H9 (cell line): ENCODE measurements at regions not wholly inside any gene's neighbourhood (a gene's known extent, or its start where the extent isn't known, plus 50 kb on each side); places are given as distances from the start of the nearest gene placed in this dataset.
"Not testable (repeated sequence)": the region's sequence is repeated elsewhere in the genome, so short reads cannot be mapped to it uniquely, and the experiment has no call there.

Experiments
- DNase-seq: peaks from one replicate; pipeline ENCODE4 v3.0.0-alpha.2; 2017
- H2AFZ ChIP-seq: one replicate; pipeline ENCODE4 v1.6.1; 2013; ENCODE audit warnings: mild to moderate bottlenecking, low read length, control low read depth, moderate library complexity
- H2AK5ac ChIP-seq: 2 replicates; pipeline ENCODE4 v1.6.1; 2013; ENCODE audit warnings: low read length, control low read depth, mixed read lengths; ENCODE audit not compliant: insufficient read length
- H2BK120ac ChIP-seq: one replicate; pipeline ENCODE4 v1.6.1; 2013; ENCODE audit warnings: low read depth, mild to moderate bottlenecking, low read length, control low read depth, inconsistent platforms; ENCODE audit not compliant: poor library complexity, severe bottlenecking
- H2BK12ac ChIP-seq: 2 replicates; pipeline ENCODE4 v1.6.1; 2013; ENCODE audit warnings: low read length, control low read depth, mixed read lengths, low read depth; ENCODE audit not compliant: insufficient read length
- H2BK15ac ChIP-seq: 2 replicates; pipeline ENCODE4 v1.6.1; 2013; ENCODE audit warnings: low read depth, low read length, control low read depth
- H2BK20ac ChIP-seq: one replicate; pipeline ENCODE4 v1.6.1; 2013; ENCODE audit warnings: low read depth, mild to moderate bottlenecking, low read length, control low read depth, inconsistent platforms; ENCODE audit not compliant: poor library complexity, severe bottlenecking
- H2BK5ac ChIP-seq: 2 replicates; pipeline ENCODE4 v1.6.1; 2013; ENCODE audit warnings: low read length, control low read depth, mixed read lengths; ENCODE audit not compliant: insufficient read length
- H3K14ac ChIP-seq: 2 replicates; pipeline ENCODE4 v1.6.1; 2013; ENCODE audit warnings: low read length, control low read depth; ENCODE audit not compliant: insufficient read depth
- H3K18ac ChIP-seq: 2 replicates; pipeline ENCODE4 v1.6.1; 2013; ENCODE audit warnings: low read depth, mild to moderate bottlenecking, mixed read lengths, low read length, control low read depth; ENCODE audit not compliant: insufficient read length
- H3K23ac ChIP-seq: 2 replicates; pipeline ENCODE4 v1.6.1; 2013; ENCODE audit warnings: low read length, control low read depth, mixed read lengths, low read depth; ENCODE audit not compliant: insufficient read length
- H3K23me2 ChIP-seq: 2 replicates; pipeline ENCODE4 v1.6.1; 2013; ENCODE audit warnings: low read depth, mild to moderate bottlenecking, mixed read lengths, low read length, control low read depth; ENCODE audit not compliant: insufficient read length, poor library complexity, severe bottlenecking
- H3K27ac ChIP-seq: 2 replicates; pipeline ENCODE4 v1.5.1; 2013; ENCODE audit warnings: low read length, control low read depth, mixed read lengths, low read depth; ENCODE audit not compliant: insufficient read length
- H3K27me3 ChIP-seq: 2 replicates; pipeline ENCODE4 v1.6.1; 2013; ENCODE audit warnings: low read length, control low read depth, inconsistent platforms; ENCODE audit not compliant: insufficient read depth
- H3K4ac ChIP-seq: 2 replicates; pipeline ENCODE4 v1.6.1; 2013; ENCODE audit warnings: low read depth, mild to moderate bottlenecking, control low read depth, inconsistent platforms, low read length, moderate library complexity
- H3K4me1 ChIP-seq: 2 replicates; pipeline ENCODE4 v1.6.1; 2013; ENCODE audit warnings: low read length, control low read depth, inconsistent platforms; ENCODE audit not compliant: insufficient read depth
- H3K4me2 ChIP-seq: 2 replicates; pipeline ENCODE4 v1.6.1; 2013; ENCODE audit warnings: low read length, control low read depth, mixed read lengths; ENCODE audit not compliant: insufficient read length, insufficient read depth
- H3K56ac ChIP-seq: 2 replicates; pipeline ENCODE4 v1.6.1; 2013; ENCODE audit warnings: low read depth, mild to moderate bottlenecking, mixed read lengths, low read length, control low read depth; ENCODE audit not compliant: insufficient read length
- H3K79me1 ChIP-seq: 2 replicates; pipeline ENCODE4 v1.6.1; 2013; ENCODE audit warnings: low read depth, mild to moderate bottlenecking, moderate library complexity, low read length, control low read depth, inconsistent platforms; ENCODE audit not compliant: insufficient read depth, poor library complexity, severe bottlenecking
- H3K79me2 ChIP-seq: 2 replicates; pipeline ENCODE4 v1.6.1; 2013; ENCODE audit warnings: low read length, control low read depth, inconsistent platforms; ENCODE audit not compliant: insufficient read depth
- H3K9ac ChIP-seq: 2 replicates; pipeline ENCODE4 v1.6.1; 2013; ENCODE audit warnings: low read length, control low read depth, mixed read lengths; ENCODE audit not compliant: insufficient read length; ENCODE audit errors: extremely low read depth
- H3K9me3 ChIP-seq: one replicate; pipeline ENCODE4 v1.6.1; 2013; ENCODE audit warnings: low read depth, low read length, inconsistent platforms; ENCODE audit not compliant: control insufficient read depth
- H3T11ph ChIP-seq: one replicate; pipeline ENCODE4 v1.6.1; 2013; ENCODE audit warnings: mild to moderate bottlenecking, low read length, control low read depth, inconsistent platforms
- H4K20me1 ChIP-seq: one replicate; pipeline ENCODE4 v1.6.1; 2013; ENCODE audit not compliant: control insufficient read depth, insufficient read length, insufficient read depth
- H4K5ac ChIP-seq: 2 replicates; pipeline ENCODE4 v1.6.1; 2013; ENCODE audit warnings: low read depth, mild to moderate bottlenecking, mixed read lengths, low read length, control low read depth; ENCODE audit not compliant: insufficient read length
- H4K8ac ChIP-seq: replicated peaks from 2 replicates; pipeline ENCODE4 v1.6.1; 2013; ENCODE audit warnings: low read length, control low read depth, mixed read lengths, low read depth; ENCODE audit not compliant: insufficient read length
- H4K91ac ChIP-seq: 2 replicates; pipeline ENCODE4 v1.6.1; 2013; ENCODE audit warnings: low read depth, mild to moderate bottlenecking, moderate library complexity, mixed read lengths, low read length, control low read depth; ENCODE audit not compliant: insufficient read length
- H3K27ac Mint-ChIP-seq, 3 experiments: 2 replicates in 2 of 3; 3 replicates in 1 of 3; pipeline ENCODE4 v1.8.0; 2020 to 2021; ENCODE audit warnings: mixed read lengths in 3 of 3, mild to moderate bottlenecking in 1 of 3, moderate library complexity in 1 of 3
- H3K27me3 Mint-ChIP-seq: 2 replicates; pipeline ENCODE4 v1.8.0; 2021; ENCODE audit warnings: low read depth, mild to moderate bottlenecking, moderate library complexity, mixed read lengths
- H3K36me3 Mint-ChIP-seq, 3 experiments: 2 replicates in 2 of 3; 3 replicates in 1 of 3; pipeline ENCODE4 v1.8.0; 2020 to 2021; ENCODE audit warnings: low read depth in 3 of 3, mixed read lengths in 3 of 3; ENCODE audit not compliant: insufficient read depth in 1 of 3
- H3K4me1 Mint-ChIP-seq, 2 experiments: 2 replicates each; pipeline ENCODE4 v1.8.0; 2020; ENCODE audit warnings: mixed read lengths in 2 of 2
- H3K4me3 Mint-ChIP-seq, 2 experiments: 2 replicates in 1 of 2; 3 replicates in 1 of 2; pipeline ENCODE4 v1.8.0; 2020 to 2021; ENCODE audit warnings: mild to moderate bottlenecking in 2 of 2, mixed read lengths in 2 of 2, moderate library complexity in 1 of 2
- H3K9me3 Mint-ChIP-seq, 2 experiments: 2 replicates in 1 of 2; 3 replicates in 1 of 2; pipeline ENCODE4 v1.8.0; 2020; ENCODE audit warnings: mild to moderate bottlenecking in 2 of 2, mixed read lengths in 2 of 2, moderate library complexity in 1 of 2
- WGBS: extraction: QIAGEN DNeasy Blood & Tissue Kit; methylation state at CpG from one replicate; pipeline ENCODE4 v1.1.7; 2013; ENCODE audit warnings: missing lambda C conversion rate, low lambda C conversion rate, mixed read lengths; ENCODE audit not compliant: insufficient read length; ENCODE audit errors: extremely low coverage; 5-methylcytosine and 5-hydroxymethylcytosine counted together

DNA sequence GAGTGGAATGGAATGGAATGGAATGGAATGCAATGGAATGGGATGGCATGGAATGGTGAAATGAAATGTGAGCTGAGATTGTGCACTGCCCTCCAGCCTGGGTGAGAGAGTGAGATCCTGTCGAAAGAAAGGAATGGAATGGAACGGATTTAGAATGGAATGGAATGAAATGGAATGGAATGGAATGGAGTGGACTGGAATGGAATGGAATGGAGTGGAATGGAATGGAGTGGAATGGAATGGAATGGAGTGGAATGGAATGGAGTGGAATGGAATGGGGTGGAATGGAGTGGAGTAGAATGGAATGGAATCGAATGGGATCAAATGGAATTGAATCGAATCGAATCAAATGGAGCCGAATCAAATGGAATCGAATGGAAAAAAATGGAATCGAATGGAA is 354.2 kb upstream of the WSB1 start:
- H3K23ac ChIP-seq, H3K79me1 ChIP-seq, H2BK20ac ChIP-seq, H3K27ac Mint-ChIP-seq, H3K27me3 Mint-ChIP-seq, H3K4me1 Mint-ChIP-seq, H3K4me2 ChIP-seq, H3K27ac ChIP-seq, H2AK5ac ChIP-seq, H3K18ac ChIP-seq, H3K56ac ChIP-seq, H2AFZ ChIP-seq, H3K4me3 Mint-ChIP-seq, H3K36me3 Mint-ChIP-seq, H3K23me2 ChIP-seq, DNase-seq, H3K4ac ChIP-seq, H4K5ac ChIP-seq, H4K20me1 ChIP-seq, H4K8ac ChIP-seq, H3K14ac ChIP-seq, H3K79me2 ChIP-seq, H2BK5ac ChIP-seq, H4K91ac ChIP-seq, H3K27me3 ChIP-seq, H3T11ph ChIP-seq, H3K4me1 ChIP-seq, H2BK15ac ChIP-seq, H3K9ac ChIP-seq, H2BK120ac ChIP-seq, H2BK12ac ChIP-seq: not testable (repeated sequence)
- 100% methylated on average over 3 of the region's 8 CpGs for WGBS
- peaks cover 62% of the 10 kb centered on the region for H3K9me3 ChIP-seq
- peaks cover 10 to 19% of the 10 kb centered on the region in 2 experiments for H3K9me3 Mint-ChIP-seq

DNA sequence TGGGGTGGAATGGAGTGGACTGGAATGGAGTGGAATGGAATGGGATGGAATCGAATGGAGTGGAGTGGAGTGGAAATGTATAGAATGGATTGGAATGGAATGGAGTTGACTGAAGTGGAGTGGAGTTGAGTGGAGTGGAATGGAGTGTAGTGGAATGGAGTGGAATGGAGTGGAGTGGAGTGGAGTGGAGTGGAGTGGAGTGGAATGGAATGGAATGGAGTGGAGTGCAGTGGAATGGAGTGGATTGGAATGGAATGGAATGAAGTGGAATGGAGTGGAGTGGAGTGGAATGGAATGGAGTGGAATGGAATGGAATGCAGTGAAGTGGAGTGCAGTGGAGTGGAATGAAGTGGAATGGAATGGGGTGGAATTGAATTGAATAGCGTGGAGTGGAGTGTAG is 353.3 kb upstream of the WSB1 start:
- not testable (repeated sequence) for H3K4ac ChIP-seq, H3K27me3 ChIP-seq, H3K23me2 ChIP-seq, H2BK120ac ChIP-seq, H3K9ac ChIP-seq, H3K36me3 Mint-ChIP-seq, H3K56ac ChIP-seq, H2BK12ac ChIP-seq, H2AK5ac ChIP-seq, H3K4me2 ChIP-seq, H2BK15ac ChIP-seq, H3K79me1 ChIP-seq, H3K4me1 ChIP-seq, H2AFZ ChIP-seq, H3T11ph ChIP-seq, H4K91ac ChIP-seq, H3K18ac ChIP-seq, DNase-seq, H3K4me3 Mint-ChIP-seq, H3K4me1 Mint-ChIP-seq, H2BK5ac ChIP-seq, H4K20me1 ChIP-seq, H3K27me3 Mint-ChIP-seq, H3K14ac ChIP-seq, H3K79me2 ChIP-seq, H4K8ac ChIP-seq, H3K23ac ChIP-seq, H3K27ac Mint-ChIP-seq, H2BK20ac ChIP-seq, H3K27ac ChIP-seq, H4K5ac ChIP-seq
- peaks cover 18 to 27% of the 10 kb centered on the region in 2 experiments for H3K9me3 Mint-ChIP-seq
- 81% methylated on average over 2 of the region's 2 CpGs for WGBS
- H3K9me3 ChIP-seq: peaks cover 62% of the 10 kb centered on the region
